ENCODE measurements at regions not wholly inside any gene's neighbourhood (a gene's known extent, or its start where the extent isn't known, plus 50 kb on each side); places are given as distances from the start of the nearest gene placed in this dataset.
"Not testable (repeated sequence)": the region's sequence is repeated elsewhere in the genome, so short reads cannot be mapped to it uniquely, and the experiment has no call there.

GRCh38 chr21:9758888-9759287, 762.5 kb upstream of the TPTE start:
- Mint-ChIP-seq H3K27ac (ENCODE audit: unreplicated experiment) (no peak overlapping the region), H3K4me1 (ENCODE audit: unreplicated experiment) (no peaks in the 10 kb centered on the region), H3K9me3 (ENCODE audit: unreplicated experiment) (peaks cover 7% of the 10 kb centered on the region), H3K36me3 (ENCODE audit: unreplicated experiment) (no peaks in the 10 kb centered on the region), H3K4me3 (ENCODE audit: unreplicated experiment) (no peak overlapping the region), H3K27me3 (ENCODE audit: unreplicated experiment) (no peaks in the 10 kb centered on the region)
- DNase-seq (ENCODE audit: extremely low spot score, unreplicated experiment): peak; percentile 88
- no peak for TF ChIP-seq CTCF (IDR thresholded peaks at IDR 0.05)

- no peak overlapping the region for H3K4me3 Mint-ChIP-seq (ENCODE audit: unreplicated experiment)
- H3K4me1 Mint-ChIP-seq (ENCODE audit: unreplicated experiment): no peaks in the 10 kb centered on the region
- H3K9me3 Mint-ChIP-seq (ENCODE audit: unreplicated experiment): peaks cover 7% of the 10 kb centered on the region
- H3K27me3 Mint-ChIP-seq (ENCODE audit: unreplicated experiment): no peaks in the 10 kb centered on the region
- DNase-seq (ENCODE audit: extremely low spot score, unreplicated experiment): peak; percentile 84
- H3K27ac Mint-ChIP-seq (ENCODE audit: unreplicated experiment): no peak overlapping the region
- no peak for TF ChIP-seq CTCF (IDR thresholded peaks at IDR 0.05)
- no peaks in the 10 kb centered on the region for H3K36me3 Mint-ChIP-seq (ENCODE audit: unreplicated experiment)
Observed at GRCh38 chr21:9759972-9760371, 761.4 kb upstream of the TPTE start.

- Mint-ChIP-seq H3K4me3 (ENCODE audit: unreplicated experiment) (no peak overlapping the region), H3K27ac (ENCODE audit: unreplicated experiment) (no peak overlapping the region)
Observed at GRCh38 chr21:9760398-9761074, 760.8 kb upstream of the TPTE start.

GRCh38 chr21:9763306-9763705, 758.1 kb upstream of the TPTE start:
- Mint-ChIP-seq H3K27me3 (ENCODE audit: unreplicated experiment) (no peaks in the 10 kb centered on the region), H3K4me3 (ENCODE audit: unreplicated experiment) (no peak overlapping the region), H3K36me3 (ENCODE audit: unreplicated experiment) (no peaks in the 10 kb centered on the region), H3K9me3 (ENCODE audit: unreplicated experiment) (no peaks in the 10 kb centered on the region), H3K4me1 (ENCODE audit: unreplicated experiment) (no peaks in the 10 kb centered on the region), H3K27ac (ENCODE audit: unreplicated experiment) (no peak overlapping the region)
- peak; percentile 84 for DNase-seq (ENCODE audit: extremely low spot score, unreplicated experiment)
- no peak for TF ChIP-seq CTCF (IDR thresholded peaks at IDR 0.05)

More at GRCh38 chr21:9760398-9761074, 760.8 kb upstream of the TPTE start:
- DNase-seq (ENCODE audit: extremely low spot score, unreplicated experiment): peak; percentile 57
- Mint-ChIP-seq H3K4me1 (ENCODE audit: unreplicated experiment) (no peaks in the 10 kb centered on the region), H3K9me3 (ENCODE audit: unreplicated experiment) (peaks cover 6% of the 10 kb centered on the region), H3K36me3 (ENCODE audit: unreplicated experiment) (no peaks in the 10 kb centered on the region), H3K27me3 (ENCODE audit: unreplicated experiment) (no peaks in the 10 kb centered on the region)
- TF ChIP-seq CTCF (IDR thresholded peaks at IDR 0.05): no peak

GRCh38 chr21:9763807-9764206, 757.6 kb upstream of the TPTE start:
- H3K27ac Mint-ChIP-seq (ENCODE audit: unreplicated experiment): no peak overlapping the region
- H3K4me3 Mint-ChIP-seq (ENCODE audit: unreplicated experiment): no peak overlapping the region
- DNase-seq (ENCODE audit: extremely low spot score, unreplicated experiment): peak; percentile 84
- no peak for TF ChIP-seq CTCF (IDR thresholded peaks at IDR 0.05)
- H3K36me3 Mint-ChIP-seq (ENCODE audit: unreplicated experiment): no peaks in the 10 kb centered on the region
- no peaks in the 10 kb centered on the region for H3K27me3 Mint-ChIP-seq (ENCODE audit: unreplicated experiment)
- H3K9me3 Mint-ChIP-seq (ENCODE audit: unreplicated experiment): no peaks in the 10 kb centered on the region
- no peaks in the 10 kb centered on the region for H3K4me1 Mint-ChIP-seq (ENCODE audit: unreplicated experiment)

- not testable (repeated sequence) for H3K27ac Mint-ChIP-seq (ENCODE audit: unreplicated experiment); H3K36me3 Mint-ChIP-seq (ENCODE audit: unreplicated experiment); DNase-seq (ENCODE audit: extremely low spot score, unreplicated experiment); H3K9me3 Mint-ChIP-seq (ENCODE audit: unreplicated experiment); H3K4me1 Mint-ChIP-seq (ENCODE audit: unreplicated experiment); H3K27me3 Mint-ChIP-seq (ENCODE audit: unreplicated experiment); H3K4me3 Mint-ChIP-seq (ENCODE audit: unreplicated experiment)
Observed at GRCh38 chr21:9764294-9764693, 757.1 kb upstream of the TPTE start.

GRCh38 chr21:9765538-9765937, 755.8 kb upstream of the TPTE start:
- H3K4me3 Mint-ChIP-seq (ENCODE audit: unreplicated experiment); H3K36me3 Mint-ChIP-seq (ENCODE audit: unreplicated experiment); H3K27ac Mint-ChIP-seq (ENCODE audit: unreplicated experiment); H3K9me3 Mint-ChIP-seq (ENCODE audit: unreplicated experiment); H3K27me3 Mint-ChIP-seq (ENCODE audit: unreplicated experiment); H3K4me1 Mint-ChIP-seq (ENCODE audit: unreplicated experiment); DNase-seq (ENCODE audit: extremely low spot score, unreplicated experiment): not testable (repeated sequence)
